C4-2B (cell line): ENCODE measurements at regions not wholly inside any gene's neighbourhood (a gene's known extent, or its start where the extent isn't known, plus 50 kb on each side); places are given as distances from the start of the nearest gene placed in this dataset.

Experiments used
- ZFX ChIP-seq: fragments of 450-650 bp; IDR thresholded peaks from 2 replicates; pipeline ENCODE4 v1.6.1; 2017
- TF ChIP-seq, protein P1 (sequence below): fragments of 450-650 bp; conservative IDR thresholded peaks from 2 replicates; pipeline ENCODE4 v1.5.1; 2017; ENCODE audit warnings: mild to moderate bottlenecking

DNA sequence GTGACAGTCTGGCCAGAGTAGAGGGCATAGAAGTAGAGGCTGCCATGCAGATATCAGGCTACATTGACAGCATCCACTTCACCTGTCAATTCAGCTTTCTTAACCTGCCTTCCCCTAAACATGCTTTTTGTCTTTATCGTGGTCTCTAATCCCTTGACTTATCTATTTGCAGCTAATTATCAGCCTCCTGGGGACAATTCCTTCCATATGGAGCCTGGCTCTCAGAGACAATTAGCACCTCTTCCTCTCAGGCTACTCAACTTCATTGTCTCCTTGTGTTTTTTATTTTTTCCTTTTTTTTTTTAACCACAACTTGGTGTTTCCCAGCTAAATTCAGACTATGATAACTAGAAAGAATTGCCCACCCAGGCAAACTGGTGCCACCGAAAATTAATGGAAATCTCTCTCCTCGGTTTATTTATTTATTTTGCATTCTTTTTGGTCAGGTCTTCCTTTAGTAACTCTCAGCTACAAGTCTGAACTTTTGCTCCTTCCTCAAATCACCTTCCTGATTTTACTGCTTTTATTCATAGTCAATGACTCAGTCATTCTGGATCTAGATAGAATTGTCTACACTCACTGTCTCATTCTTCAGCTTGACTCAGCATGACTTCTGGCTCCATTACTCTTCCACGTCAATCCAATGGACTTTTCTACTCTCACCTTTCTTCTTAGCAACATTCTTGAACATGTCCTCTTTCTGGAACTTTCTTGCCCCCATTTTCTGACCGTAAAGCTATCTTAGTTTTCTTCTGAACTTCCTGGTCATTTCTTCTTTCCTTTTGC is 63.0 kb upstream of the BASP1 start:
- TF ChIP-seq, protein P1, sequence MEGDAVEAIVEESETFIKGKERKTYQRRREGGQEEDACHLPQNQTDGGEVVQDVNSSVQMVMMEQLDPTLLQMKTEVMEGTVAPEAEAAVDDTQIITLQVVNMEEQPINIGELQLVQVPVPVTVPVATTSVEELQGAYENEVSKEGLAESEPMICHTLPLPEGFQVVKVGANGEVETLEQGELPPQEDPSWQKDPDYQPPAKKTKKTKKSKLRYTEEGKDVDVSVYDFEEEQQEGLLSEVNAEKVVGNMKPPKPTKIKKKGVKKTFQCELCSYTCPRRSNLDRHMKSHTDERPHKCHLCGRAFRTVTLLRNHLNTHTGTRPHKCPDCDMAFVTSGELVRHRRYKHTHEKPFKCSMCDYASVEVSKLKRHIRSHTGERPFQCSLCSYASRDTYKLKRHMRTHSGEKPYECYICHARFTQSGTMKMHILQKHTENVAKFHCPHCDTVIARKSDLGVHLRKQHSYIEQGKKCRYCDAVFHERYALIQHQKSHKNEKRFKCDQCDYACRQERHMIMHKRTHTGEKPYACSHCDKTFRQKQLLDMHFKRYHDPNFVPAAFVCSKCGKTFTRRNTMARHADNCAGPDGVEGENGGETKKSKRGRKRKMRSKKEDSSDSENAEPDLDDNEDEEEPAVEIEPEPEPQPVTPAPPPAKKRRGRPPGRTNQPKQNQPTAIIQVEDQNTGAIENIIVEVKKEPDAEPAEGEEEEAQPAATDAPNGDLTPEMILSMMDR, result no peak
- no peak for TF ChIP-seq ZFX
